ENCODE measurements at regions not wholly inside any gene's neighbourhood (a gene's known extent, or its start where the extent isn't known, plus 50 kb on each side); places are given as distances from the start of the nearest gene placed in this dataset.
"Not testable (repeated sequence)": the region's sequence is repeated elsewhere in the genome, so short reads cannot be mapped to it uniquely, and the experiment has no call there.

- TF ChIP-seq, protein P1, sequence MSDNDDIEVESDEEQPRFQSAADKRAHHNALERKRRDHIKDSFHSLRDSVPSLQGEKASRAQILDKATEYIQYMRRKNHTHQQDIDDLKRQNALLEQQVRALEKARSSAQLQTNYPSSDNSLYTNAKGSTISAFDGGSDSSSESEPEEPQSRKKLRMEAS (IDR thresholded peaks at IDR 0.05), result not testable (repeated sequence)
- not testable (repeated sequence) for TF ChIP-seq CTCF (IDR thresholded peaks at IDR 0.05; ENCODE audit: control extremely low read depth in 1 of 3, insufficient read depth in 1 of 3, low read depth in 1 of 3, low read length in 3 of 3); CHD2 (IDR thresholded peaks at IDR 0.05; ENCODE audit: low read length); SP1 (IDR thresholded peaks at IDR 0.05; ENCODE audit: low read depth, low read length); CEBPB (IDR thresholded peaks at IDR 0.05; ENCODE audit: low read depth, low read length); EZH2 (IDR thresholded peaks at IDR 0.05; ENCODE audit: low read depth, low read length, severe bottlenecking); RAD21 (IDR thresholded peaks at IDR 0.05 in 1 of 2, conservative IDR thresholded peaks at IDR 0.05 in 1 of 2; ENCODE audit: low read depth in 2 of 2, low read length in 2 of 2); YY1 (IDR thresholded peaks at IDR 0.05; ENCODE audit: low read depth, low read length); NRF1 (IDR thresholded peaks at IDR 0.05; ENCODE audit: low read depth, low read length); RFX5 (IDR thresholded peaks at IDR 0.05; ENCODE audit: borderline replicate concordance, low read depth, low read length)
- TF ChIP-seq, protein P2, sequence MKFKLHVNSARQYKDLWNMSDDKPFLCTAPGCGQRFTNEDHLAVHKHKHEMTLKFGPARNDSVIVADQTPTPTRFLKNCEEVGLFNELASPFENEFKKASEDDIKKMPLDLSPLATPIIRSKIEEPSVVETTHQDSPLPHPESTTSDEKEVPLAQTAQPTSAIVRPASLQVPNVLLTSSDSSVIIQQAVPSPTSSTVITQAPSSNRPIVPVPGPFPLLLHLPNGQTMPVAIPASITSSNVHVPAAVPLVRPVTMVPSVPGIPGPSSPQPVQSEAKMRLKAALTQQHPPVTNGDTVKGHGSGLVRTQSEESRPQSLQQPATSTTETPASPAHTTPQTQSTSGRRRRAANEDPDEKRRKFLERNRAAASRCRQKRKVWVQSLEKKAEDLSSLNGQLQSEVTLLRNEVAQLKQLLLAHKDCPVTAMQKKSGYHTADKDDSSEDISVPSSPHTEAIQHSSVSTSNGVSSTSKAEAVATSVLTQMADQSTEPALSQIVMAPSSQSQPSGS (IDR thresholded peaks at IDR 0.05; ENCODE audit: low read length), result not testable (repeated sequence)
Measured at GRCh38 chr2:111299635-111300034, 178.9 kb downstream of the BCL2L11 start.

Data from H1 (cell line).